ENCODE measurements at regions not wholly inside any gene's neighbourhood (a gene's known extent, or its start where the extent isn't known, plus 50 kb on each side); places are given as distances from the start of the nearest gene placed in this dataset.

- TF ChIP-seq BRCA1 (IDR thresholded peaks at IDR 0.05; ENCODE audit: low read depth, low read length) (no peak), EZH2 (IDR thresholded peaks at IDR 0.05; ENCODE audit: low read depth, low read length, severe bottlenecking) (no peak), CEBPB (IDR thresholded peaks at IDR 0.05; ENCODE audit: low read depth, low read length) (no peak), CTCF (IDR thresholded peaks at IDR 0.05; ENCODE audit: control extremely low read depth in 1 of 3, insufficient read depth in 1 of 3, low read depth in 1 of 3, low read length in 3 of 3) (no peak), HDAC2 (IDR thresholded peaks at IDR 0.05; ENCODE audit: borderline replicate concordance in 1 of 2, low read depth in 2 of 2, low read length in 2 of 2) (no peak), RAD21 (IDR thresholded peaks at IDR 0.05 in 1 of 2, conservative IDR thresholded peaks at IDR 0.05 in 1 of 2; ENCODE audit: low read depth in 2 of 2, low read length in 2 of 2) (no peak), CREB1 (IDR thresholded peaks at IDR 0.05) (no peak)
These were observed 225.8 kb upstream of the NAALADL2 start for GRCh38 chr3:174633342-174633741.
